Pulmonary artery endothelial cell (primary cell): ENCODE measurements at regions not wholly inside any gene's neighbourhood (a gene's known extent, or its start where the extent isn't known, plus 50 kb on each side); places are given as distances from the start of the nearest gene placed in this dataset.
"Not testable (repeated sequence)": the region's sequence is repeated elsewhere in the genome, so short reads cannot be mapped to it uniquely, and the experiment has no call there.

Experiments
- DNase-seq: peaks from one replicate; pipeline ENCODE4 v3.0.0-alpha.2; 2011; ENCODE audit warnings: low read depth, low spot score

GRCh38 chr6:119891206-119891605 is 541.6 kb upstream of the MAN1A1 start:
- no peak for DNase-seq

- no peak for DNase-seq
Observed at GRCh38 chr6:119890470-119890869, 540.9 kb upstream of the MAN1A1 start.

- no peak for DNase-seq
Observed at GRCh38 chr6:119887666-119888065, 538.1 kb upstream of the MAN1A1 start.

DNA sequence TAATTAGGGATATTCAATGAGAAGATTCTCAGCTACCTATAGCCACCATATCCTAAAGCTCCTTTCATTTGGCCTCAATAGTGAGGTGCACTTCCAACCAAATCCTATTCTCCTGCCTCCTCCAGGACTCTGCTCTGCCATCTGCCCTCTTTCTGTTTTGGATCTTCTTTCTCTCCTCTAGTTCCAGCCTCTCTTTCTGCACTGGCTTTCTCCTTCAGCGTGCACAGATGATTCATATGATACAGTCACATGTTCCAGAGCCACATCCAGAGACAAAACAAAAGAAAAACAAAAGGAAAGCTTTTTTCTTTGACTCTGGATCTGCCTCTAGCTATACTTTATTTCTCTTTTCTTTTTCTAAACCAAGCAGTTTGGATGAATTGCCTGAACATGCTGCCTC is 531.9 kb upstream of the MAN1A1 start:
- no peak for DNase-seq

DNA sequence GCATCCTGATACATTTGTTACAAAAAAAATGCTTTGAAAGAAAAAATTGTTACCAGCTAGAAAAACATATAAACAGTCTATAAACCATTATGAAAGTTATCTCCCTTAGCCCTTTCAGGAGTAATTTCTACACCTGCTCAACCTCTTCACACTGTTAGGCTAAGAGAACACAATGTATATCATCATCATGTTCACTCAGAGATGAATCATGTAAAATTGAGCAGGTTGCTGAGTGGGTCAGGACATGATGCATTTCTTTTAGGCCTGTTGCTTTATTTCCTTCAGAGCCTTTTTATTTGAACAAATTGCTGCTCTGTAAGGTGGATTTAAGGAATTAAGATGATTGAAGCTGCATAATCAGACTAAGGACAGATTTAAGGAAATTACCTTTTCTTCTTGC is 531.3 kb upstream of the MAN1A1 start:
- no peak for DNase-seq

DNA sequence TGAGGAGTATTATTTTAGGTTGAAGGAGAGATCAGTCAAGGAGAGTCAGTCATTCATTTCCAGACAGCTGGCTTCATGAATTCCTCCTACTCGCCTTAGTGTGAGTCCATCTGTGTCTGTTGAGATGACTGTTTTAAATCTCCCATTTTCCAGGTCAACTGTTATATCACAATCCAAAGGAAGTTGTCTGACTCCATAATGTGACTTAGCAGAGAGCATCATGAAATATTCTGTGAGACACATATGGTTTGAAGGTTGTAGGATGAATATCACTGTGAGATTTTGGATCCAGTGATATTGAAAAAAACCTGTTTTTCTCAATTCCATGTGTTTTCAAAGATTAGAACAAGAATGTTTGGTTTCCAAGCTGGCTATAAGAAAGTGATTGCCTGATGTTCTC is 530.2 kb upstream of the MAN1A1 start:
- DNase-seq = no peak

DNA sequence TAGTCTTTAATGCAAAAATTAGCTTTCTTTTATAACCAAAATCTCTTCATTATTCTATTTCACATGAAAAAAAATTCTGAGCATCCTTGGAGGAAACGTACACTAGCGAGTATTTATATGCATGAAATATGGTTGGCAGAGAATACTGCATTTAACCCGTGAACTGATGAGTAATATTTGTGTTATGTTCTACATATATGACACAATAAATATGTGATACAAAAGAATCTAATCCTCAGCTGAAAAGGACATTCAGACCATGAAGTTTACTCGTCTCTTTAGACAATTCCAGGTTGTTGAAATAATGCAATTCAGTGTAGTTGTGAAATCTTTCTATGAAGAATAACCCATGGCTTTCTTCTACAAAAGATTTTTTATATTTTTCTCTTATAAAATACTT is 524.8 kb upstream of the MAN1A1 start:
- DNase-seq = no peak

DNA sequence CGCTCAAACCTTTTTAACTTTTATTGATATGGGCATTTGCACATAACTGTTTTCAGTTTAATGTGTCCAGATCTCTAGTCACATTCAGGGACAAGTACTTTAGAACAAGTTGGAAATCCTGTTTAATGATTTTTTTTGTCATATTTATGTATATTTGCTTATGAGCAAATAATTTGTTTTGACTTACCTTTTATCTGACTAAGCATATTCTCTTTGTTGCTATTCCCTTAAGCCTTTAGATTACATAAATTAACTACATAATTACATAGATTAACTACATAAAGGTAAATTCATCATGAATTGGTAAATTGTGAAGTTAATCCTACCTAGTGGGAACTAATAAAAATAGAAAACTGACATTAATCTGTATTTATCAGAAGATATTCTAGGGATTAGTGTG is 523.5 kb upstream of the MAN1A1 start:
- DNase-seq = no peak

GRCh38 chr6:119871520-119871919 is 522.0 kb upstream of the MAN1A1 start:
- no peak for DNase-seq

DNA sequence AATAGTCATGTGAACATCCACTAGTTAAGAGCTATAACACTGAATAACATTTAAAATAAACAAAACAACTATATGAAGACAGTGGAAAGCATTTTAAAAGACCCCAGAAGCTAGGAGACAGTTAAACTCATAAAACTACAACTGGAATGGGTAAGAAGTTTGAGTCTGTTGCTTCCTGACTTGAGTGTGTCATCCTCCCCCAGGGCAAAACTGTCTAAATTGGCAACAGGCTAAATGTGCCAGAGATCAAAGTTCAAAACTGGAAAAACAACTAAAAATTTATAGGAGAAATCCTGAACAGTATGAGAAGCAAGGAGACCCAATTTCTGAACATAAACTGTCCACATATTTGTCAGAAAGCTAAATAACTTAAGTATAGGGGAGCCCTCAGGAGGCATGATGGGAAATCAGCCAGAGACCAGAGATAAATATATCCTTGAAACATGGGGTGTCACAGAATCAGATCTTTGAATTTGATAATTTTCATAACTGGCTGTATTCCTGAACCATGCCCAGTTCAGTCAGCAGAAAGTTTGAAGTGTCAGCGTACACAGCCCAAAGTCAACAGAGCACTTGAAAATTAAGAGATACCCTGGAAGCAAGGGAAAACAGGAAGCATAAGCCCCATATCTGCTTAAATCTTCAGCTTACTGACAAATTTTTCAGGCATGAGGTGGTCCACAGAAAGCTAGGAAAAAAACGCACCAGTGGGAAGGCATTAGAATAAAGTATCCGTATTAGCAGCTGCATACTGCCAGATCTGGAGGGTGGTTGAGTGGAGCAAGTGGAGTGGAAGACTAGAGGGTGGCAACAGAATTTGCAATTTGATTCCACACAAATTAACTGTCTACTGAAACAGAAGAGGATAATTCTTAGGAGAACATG is 516.1 kb upstream of the MAN1A1 start:
- no peak for DNase-seq

DNA sequence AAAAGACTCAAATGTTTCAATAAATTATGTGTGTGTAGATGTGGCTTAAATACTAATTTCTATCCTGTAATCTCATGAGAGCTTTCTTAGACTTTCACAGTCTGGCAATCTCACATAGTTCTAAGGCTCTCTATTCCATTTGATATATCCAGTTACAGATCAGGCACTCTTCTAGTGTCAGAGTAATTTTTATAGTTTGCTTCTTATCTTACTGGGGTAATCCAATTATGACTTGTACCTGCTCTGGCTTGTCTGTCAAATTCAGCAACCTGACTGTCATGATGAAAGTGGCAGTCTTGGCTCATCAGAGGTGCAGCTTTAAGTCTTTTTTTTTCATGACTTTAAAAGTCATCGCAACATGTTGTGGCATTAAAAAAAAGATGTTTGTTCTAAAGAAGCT is 513.2 kb upstream of the MAN1A1 start:
- DNase-seq = no peak

DNA sequence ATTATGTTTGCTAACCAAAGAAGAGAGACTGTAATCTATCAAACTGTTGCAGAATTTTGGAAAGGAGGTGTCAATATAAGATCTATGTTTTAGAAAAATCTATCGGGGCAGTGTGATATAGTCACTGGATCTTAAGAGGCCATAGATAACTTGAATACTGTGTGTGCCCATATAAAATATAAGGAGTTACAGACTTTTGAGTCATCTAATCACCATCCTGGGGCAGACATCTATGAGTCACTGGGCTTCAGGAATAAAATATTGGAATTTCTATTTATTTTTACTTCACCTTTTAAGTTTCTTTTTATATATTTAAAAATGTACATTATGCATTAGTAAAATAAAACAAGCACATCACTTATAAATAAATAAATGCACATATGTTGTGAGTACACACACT is 509.3 kb upstream of the MAN1A1 start:
- no peak for DNase-seq

DNA sequence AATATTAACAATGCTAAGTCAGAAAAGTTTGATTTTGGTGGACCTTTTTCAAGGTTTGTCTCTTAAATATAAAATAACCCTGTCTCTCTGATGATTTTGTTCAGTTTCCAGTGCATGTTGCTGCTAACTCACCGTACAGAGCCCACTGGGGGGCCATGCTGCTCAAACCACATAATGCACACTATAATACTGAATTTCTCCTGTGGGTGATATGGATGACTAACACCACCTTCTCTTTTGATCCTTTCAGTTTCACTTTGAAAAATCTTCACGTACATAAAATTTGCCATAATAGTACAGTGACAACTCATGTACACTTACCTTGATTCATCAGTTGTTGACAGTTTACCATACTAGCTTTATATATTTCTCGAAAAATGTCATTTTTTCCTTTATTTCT is 506.6 kb upstream of the MAN1A1 start:
- DNase-seq = no peak

DNA sequence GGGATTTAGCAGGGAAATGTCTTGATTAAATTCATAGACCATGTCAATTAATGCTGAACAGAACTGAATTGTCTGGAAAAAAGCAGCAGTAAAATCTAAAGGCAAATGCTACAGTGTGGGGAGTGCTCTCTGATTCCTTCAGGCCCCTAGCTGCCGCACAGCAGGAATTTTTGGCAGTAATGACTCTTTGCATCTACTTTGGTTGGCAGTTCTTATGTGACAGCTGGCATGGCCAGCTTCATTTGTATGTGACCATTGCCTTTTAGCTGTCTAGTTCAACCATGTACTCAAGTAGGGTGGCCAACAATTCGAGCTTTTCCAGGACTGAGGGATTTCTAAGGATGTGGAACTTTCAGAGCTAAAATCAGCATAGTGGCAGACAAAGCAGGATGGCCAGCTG is 499.1 kb upstream of the MAN1A1 start:
- DNase-seq = no peak

- DNase-seq = no peak
Observed at GRCh38 chr6:119845161-119845560, 495.6 kb upstream of the MAN1A1 start.

DNA sequence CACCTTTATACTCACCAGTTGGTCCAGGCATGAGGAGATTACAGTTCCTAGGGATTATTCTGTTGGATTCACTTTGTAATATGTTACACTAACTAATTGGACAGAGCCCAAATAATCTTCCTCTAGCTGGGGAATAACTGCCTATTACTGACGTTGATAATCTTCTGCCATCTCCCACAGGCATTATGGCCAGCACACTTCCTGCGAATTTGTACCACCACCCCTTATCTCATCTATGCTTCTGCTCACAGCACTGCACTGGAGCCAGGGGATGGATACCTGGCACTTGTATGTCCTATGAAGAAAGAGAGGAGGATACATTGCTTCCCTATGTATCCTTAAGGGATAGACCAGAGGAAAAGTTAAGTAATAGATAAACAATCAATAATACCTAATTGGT is 494.8 kb upstream of the MAN1A1 start:
- no peak for DNase-seq

GRCh38 chr6:119842191-119842590 is 492.6 kb upstream of the MAN1A1 start:
- DNase-seq = no peak

DNA sequence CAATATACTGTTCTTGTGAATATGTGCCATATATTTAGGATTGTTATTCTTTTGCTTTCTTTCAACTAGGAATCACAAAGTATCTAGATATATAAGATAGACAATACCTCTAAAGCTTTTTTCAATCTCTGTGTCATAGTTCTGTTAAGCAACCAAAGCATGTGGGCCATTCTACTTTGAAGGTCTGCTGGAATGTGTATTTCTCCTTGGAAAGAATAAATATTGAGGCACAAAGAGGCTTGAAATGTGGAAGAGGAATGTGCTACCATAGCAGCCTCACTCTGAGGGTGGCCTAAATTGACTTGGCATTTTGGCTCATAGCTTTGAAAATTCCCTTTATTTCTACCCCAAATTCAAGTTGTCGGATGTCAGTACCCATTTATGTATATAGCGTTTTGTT is 488.5 kb upstream of the MAN1A1 start:
- no peak for DNase-seq

GRCh38 chr6:119834418-119834817 is 484.9 kb upstream of the MAN1A1 start:
- DNase-seq = no peak

DNA sequence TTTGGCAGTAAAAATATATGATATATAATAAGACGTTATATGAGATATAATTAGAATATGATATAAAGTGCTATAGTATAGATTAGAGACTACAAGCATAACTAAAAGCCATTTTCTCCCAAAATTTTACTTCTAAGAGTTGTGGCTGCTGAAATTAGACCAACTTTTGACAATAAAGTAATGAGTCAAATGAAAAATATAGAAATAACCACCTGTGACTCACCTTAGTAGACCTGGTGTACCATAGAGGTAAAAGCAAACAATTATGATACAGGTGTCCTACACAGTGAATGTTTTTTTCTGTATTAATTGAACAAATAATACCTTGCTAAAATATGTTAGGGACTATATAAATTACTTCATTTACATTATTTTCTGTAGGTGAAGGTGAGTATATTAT is 482.9 kb upstream of the MAN1A1 start:
- no peak for DNase-seq

- no peak for DNase-seq
Observed at GRCh38 chr6:119830494-119831295, 481.1 kb upstream of the MAN1A1 start.

DNA sequence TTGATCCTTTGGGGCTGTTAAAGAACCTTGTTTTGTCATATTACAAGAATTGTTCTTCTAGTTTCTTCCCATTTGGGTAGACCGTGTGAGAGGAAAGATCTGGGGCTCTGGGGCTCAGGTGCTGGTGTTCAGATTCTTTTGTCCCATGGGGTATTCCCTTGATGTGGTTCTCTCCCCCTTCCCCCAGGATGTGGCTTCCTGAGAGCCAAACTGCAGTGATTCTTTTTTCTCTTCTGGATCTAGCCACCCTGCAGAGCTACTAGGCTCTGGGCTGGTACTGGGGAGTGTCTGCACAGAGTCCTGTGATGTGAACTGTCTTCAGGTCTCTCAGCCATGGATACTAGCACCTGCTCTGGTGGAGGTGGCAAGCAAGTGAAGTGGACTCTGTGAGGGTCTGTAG is 480.5 kb upstream of the MAN1A1 start:
- no peak for DNase-seq

DNA sequence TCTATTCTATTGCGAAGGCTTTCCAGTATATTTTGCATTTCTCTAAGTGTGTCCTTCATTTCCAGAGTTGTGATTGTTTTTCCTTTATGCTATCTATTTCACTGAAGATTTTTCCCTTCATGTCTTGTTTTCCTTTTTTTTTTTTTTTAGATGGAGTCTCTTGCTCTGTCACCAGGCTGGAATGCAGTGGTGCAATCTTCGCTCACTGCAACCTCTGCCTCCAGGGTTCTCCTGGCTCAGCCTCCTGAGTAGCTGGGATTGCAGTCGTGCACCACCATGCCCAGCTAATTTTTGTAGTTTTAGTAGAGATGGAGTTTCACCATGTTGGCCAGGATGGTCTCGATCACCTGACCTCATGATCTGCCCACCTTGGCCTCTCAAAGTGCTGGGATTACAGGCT is 479.9 kb upstream of the MAN1A1 start:
- not testable (repeated sequence) for DNase-seq
